Fibroblast of villous mesenchyme (primary cell): ENCODE measurements at regions not wholly inside any gene's neighbourhood (a gene's known extent, or its start where the extent isn't known, plus 50 kb on each side); places are given as distances from the start of the nearest gene placed in this dataset.

Experiments
- DNase-seq: peaks from one replicate; pipeline ENCODE4 v3.0.0-alpha.2; 2010; ENCODE audit warnings: low read depth
- H3K4me3 ChIP-seq: 2 replicates; pipeline ENCODE4 v1.5.1; 2011; ENCODE audit warnings: low read depth, mild to moderate bottlenecking, low read length
- TF ChIP-seq, protein P1 (sequence below): IDR thresholded peaks from 2 replicates; pipeline ENCODE4 v1.5.1; 2012; ENCODE audit warnings: low read depth, mild to moderate bottlenecking, low read length; ENCODE audit not compliant: insufficient read depth

- no peak overlapping the region for H3K4me3 ChIP-seq
- TF ChIP-seq, protein P1, sequence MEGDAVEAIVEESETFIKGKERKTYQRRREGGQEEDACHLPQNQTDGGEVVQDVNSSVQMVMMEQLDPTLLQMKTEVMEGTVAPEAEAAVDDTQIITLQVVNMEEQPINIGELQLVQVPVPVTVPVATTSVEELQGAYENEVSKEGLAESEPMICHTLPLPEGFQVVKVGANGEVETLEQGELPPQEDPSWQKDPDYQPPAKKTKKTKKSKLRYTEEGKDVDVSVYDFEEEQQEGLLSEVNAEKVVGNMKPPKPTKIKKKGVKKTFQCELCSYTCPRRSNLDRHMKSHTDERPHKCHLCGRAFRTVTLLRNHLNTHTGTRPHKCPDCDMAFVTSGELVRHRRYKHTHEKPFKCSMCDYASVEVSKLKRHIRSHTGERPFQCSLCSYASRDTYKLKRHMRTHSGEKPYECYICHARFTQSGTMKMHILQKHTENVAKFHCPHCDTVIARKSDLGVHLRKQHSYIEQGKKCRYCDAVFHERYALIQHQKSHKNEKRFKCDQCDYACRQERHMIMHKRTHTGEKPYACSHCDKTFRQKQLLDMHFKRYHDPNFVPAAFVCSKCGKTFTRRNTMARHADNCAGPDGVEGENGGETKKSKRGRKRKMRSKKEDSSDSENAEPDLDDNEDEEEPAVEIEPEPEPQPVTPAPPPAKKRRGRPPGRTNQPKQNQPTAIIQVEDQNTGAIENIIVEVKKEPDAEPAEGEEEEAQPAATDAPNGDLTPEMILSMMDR = no peak
- no peak for DNase-seq
Measured at GRCh38 chr22:33202455-33202854, 144.3 kb upstream of the SYN3 start.

DNA sequence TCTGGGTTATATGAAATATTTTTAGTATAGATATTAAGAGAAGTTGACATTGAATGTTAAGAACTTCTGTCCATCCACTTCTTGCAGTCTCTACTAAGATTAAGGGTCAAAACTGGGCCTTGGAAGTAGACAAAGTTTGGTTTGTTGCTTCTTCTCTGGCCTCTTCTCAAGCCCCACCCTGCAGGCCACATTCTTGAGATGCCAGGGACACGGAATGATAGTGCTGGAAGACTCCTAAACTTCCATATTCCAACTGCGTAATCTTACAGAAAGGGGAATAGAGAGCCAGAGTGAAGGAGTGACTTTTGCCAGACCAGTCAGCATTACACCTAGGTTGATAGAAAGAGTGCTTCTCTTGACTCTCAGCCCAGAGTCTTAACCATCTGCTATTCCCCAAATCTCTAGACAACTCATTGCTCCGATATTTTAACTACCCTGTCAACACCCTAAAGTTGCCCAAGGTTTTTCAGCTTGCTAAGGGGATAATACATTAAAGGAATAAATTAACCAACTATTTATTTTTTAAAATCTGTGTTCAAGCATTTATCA lies 136.4 kb upstream of the SYN3 start:
- TF ChIP-seq, protein P1 = no peak
- no peak overlapping the region for H3K4me3 ChIP-seq
- no peak for DNase-seq

- DNase-seq = no peak
- H3K4me3 ChIP-seq = no peak overlapping the region
- TF ChIP-seq, protein P1 = no peak
Measured at GRCh38 chr22:33192156-33192555, 134.0 kb upstream of the SYN3 start.

DNA sequence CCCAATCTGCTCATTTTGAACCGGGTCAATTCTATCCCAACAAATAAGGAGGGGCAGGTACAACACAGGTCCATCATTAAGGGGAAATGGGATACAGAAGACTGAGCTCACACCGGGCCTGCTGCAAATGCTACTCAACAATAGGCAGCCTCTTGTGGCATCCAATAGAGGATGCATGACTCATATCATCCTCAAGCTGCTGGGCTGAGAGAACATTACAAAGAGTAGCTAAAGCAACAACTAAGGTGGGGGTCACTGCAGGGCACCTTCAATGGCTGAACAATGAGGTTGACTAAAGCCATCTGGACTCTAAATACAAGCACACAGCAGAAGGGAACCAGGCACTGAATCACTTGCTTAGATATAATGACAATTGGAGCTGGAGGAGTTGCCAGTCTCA lies 130.1 kb upstream of the SYN3 start:
- no peak for DNase-seq
- H3K4me3 ChIP-seq = no peak overlapping the region
- TF ChIP-seq, protein P1 = no peak

DNA sequence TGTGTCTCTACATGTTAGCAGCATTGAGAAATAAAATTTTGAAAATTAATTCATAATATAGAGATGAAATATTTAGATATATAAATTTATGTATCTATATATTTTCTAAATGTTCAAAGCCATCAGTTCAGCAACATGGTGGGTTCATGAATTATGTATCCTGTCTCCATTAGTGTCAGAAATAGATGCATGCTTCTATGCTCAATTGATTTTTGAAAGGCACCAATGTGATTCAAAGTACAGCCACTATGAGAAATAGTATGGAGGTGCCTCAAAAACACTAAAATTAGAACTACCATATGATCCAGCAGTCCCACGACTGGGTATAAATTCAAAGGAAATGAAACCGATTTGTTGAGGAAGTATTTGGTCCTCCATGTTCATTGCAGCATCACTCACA lies 128.6 kb upstream of the SYN3 start:
- no peak overlapping the region for H3K4me3 ChIP-seq
- TF ChIP-seq, protein P1 = no peak
- DNase-seq = no peak

DNA sequence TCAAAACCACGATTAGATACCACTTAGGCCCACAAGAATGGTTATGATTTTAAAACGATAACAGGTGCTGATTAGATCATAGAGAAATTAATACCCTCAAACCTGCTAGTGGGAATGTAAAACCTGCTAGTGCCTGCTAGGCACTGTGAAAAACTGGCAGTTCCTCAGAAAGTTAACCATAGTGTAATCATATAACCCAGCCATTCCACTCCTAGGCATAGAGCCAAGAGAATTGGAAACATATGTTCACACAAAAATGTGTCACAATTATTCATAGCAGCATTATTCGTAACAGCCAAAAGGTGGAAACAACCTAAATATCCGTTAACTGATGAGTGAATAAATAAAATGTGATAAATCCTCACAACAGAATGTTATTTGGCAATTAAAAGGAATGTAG lies 122.2 kb upstream of the SYN3 start:
- no peak overlapping the region for H3K4me3 ChIP-seq
- TF ChIP-seq, protein P1 = no peak
- DNase-seq = no peak
